ENCODE measurements at regions not wholly inside any gene's neighbourhood (a gene's known extent, or its start where the extent isn't known, plus 50 kb on each side); places are given as distances from the start of the nearest gene placed in this dataset.

DNA sequence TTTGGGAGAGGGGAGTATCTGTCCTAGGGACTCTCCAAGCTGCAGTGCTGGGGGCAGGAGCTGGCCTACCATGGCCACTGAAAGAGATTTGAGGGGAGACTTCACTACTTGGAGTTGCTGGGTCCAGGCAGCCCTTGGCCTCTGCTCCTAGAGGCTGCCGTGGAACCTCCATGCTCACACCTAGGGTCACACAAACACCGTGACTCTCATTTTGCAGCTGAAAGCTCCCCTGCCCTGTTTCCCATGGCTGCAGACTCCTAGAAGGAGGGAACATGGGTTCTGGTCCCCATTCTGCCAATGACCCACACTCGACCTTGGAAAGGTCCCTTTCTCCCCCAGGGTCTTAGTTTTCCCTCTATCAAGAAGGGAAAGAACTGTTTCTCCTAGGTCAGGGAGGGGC, 147.1 kb upstream of the PPP1R26 start:
- TF ChIP-seq CTCF (IDR thresholded peaks at IDR 0.05; ENCODE audit: insufficient read depth, low read length) = no peak
- no peak for TF ChIP-seq REST (IDR thresholded peaks at IDR 0.05; ENCODE audit: insufficient replicate concordance, low read depth)
- no peak for TF ChIP-seq POLR2AphosphoS5 (IDR thresholded peaks at IDR 0.05; ENCODE audit: low read depth)
- TF ChIP-seq GABPA (IDR thresholded peaks at IDR 0.05; ENCODE audit: low read depth) = no peak
